GM23338 (cell line): ENCODE measurements at regions not wholly inside any gene's neighbourhood (a gene's known extent, or its start where the extent isn't known, plus 50 kb on each side); places are given as distances from the start of the nearest gene placed in this dataset.

Experiments used
- ATAC-seq: fragments of 200-7000 bp; cut with Tn5 transposase; 3 replicates; pipeline ENCODE4 v1.9.1; 2020
- DNase-seq: peaks from one replicate; pipeline ENCODE4 v3.0.0-alpha.2; 2015; ENCODE audit warnings: low spot score
- H2AFZ ChIP-seq: fragments of 200-600 bp; sonication (generic); 2 replicates; pipeline ENCODE4 v1.8.0; 2016; ENCODE audit warnings: antibody characterized with exemption, mild to moderate bottlenecking, moderate library complexity
- H3F3A ChIP-seq: fragments of 200-600 bp; sonication (generic); replicated peaks from 2 replicates; pipeline ENCODE4 v1.8.0; 2017; ENCODE audit warnings: antibody characterized with exemption, mixed run types, low read depth
- H3K27ac ChIP-seq: fragments of 200-600 bp; sonication (generic); 2 replicates; pipeline ENCODE4 v1.6.1; 2016; ENCODE audit warnings: low read depth
- H3K27me3 ChIP-seq: fragments of 200-600 bp; sonication (generic); 2 replicates; pipeline ENCODE4 v1.8.0; 2016; ENCODE audit warnings: mild to moderate bottlenecking, mixed run types, moderate library complexity; ENCODE audit not compliant: insufficient read depth
- H3K36me3 ChIP-seq: fragments of 200-600 bp; sonication (generic); 2 replicates; pipeline ENCODE4 v1.8.0; 2016; ENCODE audit warnings: mild to moderate bottlenecking; ENCODE audit not compliant: insufficient read depth
- H3K4me1 ChIP-seq: fragments of 200-600 bp; sonication (generic); 2 replicates; pipeline ENCODE4 v1.8.0; 2016; ENCODE audit warnings: mild to moderate bottlenecking, moderate library complexity; ENCODE audit not compliant: insufficient read depth
- H3K4me2 ChIP-seq: fragments of 200-600 bp; sonication (generic); 2 replicates; pipeline ENCODE4 v1.7.1; 2017; ENCODE audit warnings: mixed run types
- H3K4me3 ChIP-seq: fragments of 200-600 bp; sonication (generic); 2 replicates; pipeline ENCODE4 v1.6.1; 2016; ENCODE audit warnings: mixed run types
- H3K79me2 ChIP-seq: fragments of 200-600 bp; sonication (generic); replicated peaks from 2 replicates; pipeline ENCODE4 v1.8.0; 2017; ENCODE audit warnings: mild to moderate bottlenecking; ENCODE audit not compliant: insufficient read depth
- H3K9me2 ChIP-seq: fragments of 200-600 bp; sonication (generic); 2 replicates; pipeline ENCODE4 v1.8.0; 2017; ENCODE audit not compliant: insufficient read depth
- H4K20me1 ChIP-seq: fragments of 200-600 bp; sonication (generic); replicated peaks from 2 replicates; pipeline ENCODE4 v1.8.0; 2017; ENCODE audit warnings: mild to moderate bottlenecking; ENCODE audit not compliant: insufficient read depth
- H3K27ac Mint-ChIP-seq: 2 replicates; pipeline ENCODE4 v1.8.0; 2020; ENCODE audit warnings: inconsistent platforms, mild to moderate bottlenecking, moderate library complexity, mixed read lengths
- H3K27me3 Mint-ChIP-seq: 3 replicates; pipeline ENCODE4 v1.8.0; 2022; ENCODE audit warnings: low read depth, mild to moderate bottlenecking, moderate library complexity, mixed read lengths, inconsistent platforms; ENCODE audit not compliant: insufficient read depth, poor library complexity
- H3K36me3 Mint-ChIP-seq: 3 replicates; pipeline ENCODE4 v1.8.0; 2021; ENCODE audit warnings: low read depth, mild to moderate bottlenecking, inconsistent platforms, moderate library complexity, mixed read lengths
- H3K4me1 Mint-ChIP-seq: 3 replicates; pipeline ENCODE4 v1.8.0; 2020; ENCODE audit warnings: mild to moderate bottlenecking, inconsistent platforms, mixed read lengths
- H3K4me3 Mint-ChIP-seq: 3 replicates; pipeline ENCODE4 v1.8.0; 2021; ENCODE audit warnings: moderate library complexity, mild to moderate bottlenecking, inconsistent platforms, mixed read lengths
- H3K9me3 Mint-ChIP-seq: 3 replicates; pipeline ENCODE4 v1.8.0; 2020; ENCODE audit warnings: moderate library complexity, mild to moderate bottlenecking, inconsistent platforms, mixed read lengths
- CREB1 ChIP-seq: fragments of 250-450 bp; sonication (Bioruptor Pico); IDR thresholded peaks from 2 replicates; pipeline ENCODE4 v1.5.0; 2020; ENCODE audit warnings: low read depth, mild to moderate bottlenecking, moderate library complexity
- CTCF ChIP-seq, 2 experiments: fragments of 200-600 bp in 1 of 2; sonication (generic) in 1 of 2; conservative IDR thresholded peaks; 2 replicates each; pipeline versions ENCODE4 v1.5.1 to v1.6.1; 2016 to 2017; ENCODE audit warnings: antibody characterized with exemption in 2 of 2, low read depth in 2 of 2, mild to moderate bottlenecking in 2 of 2, moderate library complexity in 1 of 2
- EZH2 ChIP-seq: fragments of 200-600 bp; sonication (generic); IDR thresholded peaks from one replicate; pipeline ENCODE4 v1.8.0; 2017; ENCODE audit warnings: antibody characterized with exemption, mild to moderate bottlenecking, low read depth; ENCODE audit not compliant: unreplicated experiment
- EZH2phosphoT487 ChIP-seq: fragments of 200-600 bp; sonication (generic); IDR thresholded peaks from one replicate; pipeline ENCODE4 v1.8.1; 2018; ENCODE audit warnings: antibody characterized with exemption; ENCODE audit not compliant: unreplicated experiment
- JUNB ChIP-seq: IDR thresholded peaks from one replicate; pipeline ENCODE4 v1.6.1; 2016; ENCODE audit warnings: antibody characterized with exemption; ENCODE audit not compliant: unreplicated experiment
- NANOG ChIP-seq: IDR thresholded peaks from 2 replicates; pipeline ENCODE4 v1.6.1; 2016; ENCODE audit warnings: antibody characterized with exemption, borderline replicate concordance
- POLR2AphosphoS5 ChIP-seq: IDR thresholded peaks from 2 replicates; pipeline ENCODE4 v1.6.1; 2016; ENCODE audit warnings: antibody characterized with exemption, low read depth
- STAT1 ChIP-seq: IDR thresholded peaks from one replicate; pipeline ENCODE4 v1.6.1; 2016; ENCODE audit warnings: antibody characterized with exemption; ENCODE audit not compliant: unreplicated experiment
- ZNF114 ChIP-seq: fragments of 250-450 bp; sonication (Bioruptor Pico); IDR thresholded peaks from 2 replicates; pipeline ENCODE4 v1.5.0; 2020; ENCODE audit warnings: mild to moderate bottlenecking, moderate library complexity
- ZNF331 ChIP-seq: fragments of 250-450 bp; sonication (Bioruptor Pico); IDR thresholded peaks from 2 replicates; pipeline ENCODE4 v1.5.0; 2020; ENCODE audit warnings: low read depth, mild to moderate bottlenecking, moderate library complexity
- ZNF462 ChIP-seq: fragments of 250-450 bp; sonication (Bioruptor Pico); IDR thresholded peaks from 2 replicates; pipeline ENCODE4 v1.5.0; 2020; ENCODE audit warnings: mild to moderate bottlenecking, moderate library complexity
- TF ChIP-seq, protein P1 (sequence below): IDR thresholded peaks from 2 replicates; pipeline ENCODE4 v1.6.1; 2016; ENCODE audit warnings: antibody characterized with exemption
- TF ChIP-seq, protein P2 (sequence below): IDR thresholded peaks from one replicate; pipeline ENCODE4 v1.6.1; 2018; ENCODE audit warnings: antibody characterized with exemption; ENCODE audit not compliant: unreplicated experiment

- no peaks in the 10 kb centered on the region for H3K36me3 ChIP-seq
- no peaks in the 10 kb centered on the region for H3K27me3 Mint-ChIP-seq
- H3K36me3 Mint-ChIP-seq: no peaks in the 10 kb centered on the region
- H3K4me3 Mint-ChIP-seq: no peak overlapping the region
- no peak overlapping the region for H3K27ac Mint-ChIP-seq
- peaks cover 3% of the 10 kb centered on the region; the same call in 1 of the 2 replicates for H3K4me1 ChIP-seq
- H3K9me2 ChIP-seq: no peaks in the 10 kb centered on the region
- H3K27ac ChIP-seq: no peak overlapping the region
- peaks cover 16% of the 10 kb centered on the region; the same call in 2 of the 3 replicates for H3K4me1 Mint-ChIP-seq
- no peaks in the 10 kb centered on the region for H3F3A ChIP-seq
- H4K20me1 ChIP-seq: no peaks in the 10 kb centered on the region
- H3K27me3 ChIP-seq: no peaks in the 10 kb centered on the region
- DNase-seq (no peak), ATAC-seq (no peak)
- H3K4me3 ChIP-seq: no peak overlapping the region
- TF ChIP-seq NANOG: no peak
- TF ChIP-seq EZH2: no peak
- no peak for TF ChIP-seq ZNF462 (CRISPR knock-in tag)
- TF ChIP-seq STAT1: no peak
- TF ChIP-seq CREB1 (CRISPR knock-in tag): no peak
- TF ChIP-seq POLR2AphosphoS5: no peak
- TF ChIP-seq, protein P1, sequence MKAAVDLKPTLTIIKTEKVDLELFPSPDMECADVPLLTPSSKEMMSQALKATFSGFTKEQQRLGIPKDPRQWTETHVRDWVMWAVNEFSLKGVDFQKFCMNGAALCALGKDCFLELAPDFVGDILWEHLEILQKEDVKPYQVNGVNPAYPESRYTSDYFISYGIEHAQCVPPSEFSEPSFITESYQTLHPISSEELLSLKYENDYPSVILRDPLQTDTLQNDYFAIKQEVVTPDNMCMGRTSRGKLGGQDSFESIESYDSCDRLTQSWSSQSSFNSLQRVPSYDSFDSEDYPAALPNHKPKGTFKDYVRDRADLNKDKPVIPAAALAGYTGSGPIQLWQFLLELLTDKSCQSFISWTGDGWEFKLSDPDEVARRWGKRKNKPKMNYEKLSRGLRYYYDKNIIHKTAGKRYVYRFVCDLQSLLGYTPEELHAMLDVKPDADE: no peak
- no peak for TF ChIP-seq EZH2phosphoT487
- no peak for TF ChIP-seq ZNF114 (CRISPR knock-in tag)
- no peak for TF ChIP-seq JUNB
- TF ChIP-seq, protein P2, sequence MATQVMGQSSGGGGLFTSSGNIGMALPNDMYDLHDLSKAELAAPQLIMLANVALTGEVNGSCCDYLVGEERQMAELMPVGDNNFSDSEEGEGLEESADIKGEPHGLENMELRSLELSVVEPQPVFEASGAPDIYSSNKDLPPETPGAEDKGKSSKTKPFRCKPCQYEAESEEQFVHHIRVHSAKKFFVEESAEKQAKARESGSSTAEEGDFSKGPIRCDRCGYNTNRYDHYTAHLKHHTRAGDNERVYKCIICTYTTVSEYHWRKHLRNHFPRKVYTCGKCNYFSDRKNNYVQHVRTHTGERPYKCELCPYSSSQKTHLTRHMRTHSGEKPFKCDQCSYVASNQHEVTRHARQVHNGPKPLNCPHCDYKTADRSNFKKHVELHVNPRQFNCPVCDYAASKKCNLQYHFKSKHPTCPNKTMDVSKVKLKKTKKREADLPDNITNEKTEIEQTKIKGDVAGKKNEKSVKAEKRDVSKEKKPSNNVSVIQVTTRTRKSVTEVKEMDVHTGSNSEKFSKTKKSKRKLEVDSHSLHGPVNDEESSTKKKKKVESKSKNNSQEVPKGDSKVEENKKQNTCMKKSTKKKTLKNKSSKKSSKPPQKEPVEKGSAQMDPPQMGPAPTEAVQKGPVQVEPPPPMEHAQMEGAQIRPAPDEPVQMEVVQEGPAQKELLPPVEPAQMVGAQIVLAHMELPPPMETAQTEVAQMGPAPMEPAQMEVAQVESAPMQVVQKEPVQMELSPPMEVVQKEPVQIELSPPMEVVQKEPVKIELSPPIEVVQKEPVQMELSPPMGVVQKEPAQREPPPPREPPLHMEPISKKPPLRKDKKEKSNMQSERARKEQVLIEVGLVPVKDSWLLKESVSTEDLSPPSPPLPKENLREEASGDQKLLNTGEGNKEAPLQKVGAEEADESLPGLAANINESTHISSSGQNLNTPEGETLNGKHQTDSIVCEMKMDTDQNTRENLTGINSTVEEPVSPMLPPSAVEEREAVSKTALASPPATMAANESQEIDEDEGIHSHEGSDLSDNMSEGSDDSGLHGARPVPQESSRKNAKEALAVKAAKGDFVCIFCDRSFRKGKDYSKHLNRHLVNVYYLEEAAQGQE: no peak
- no peak for TF ChIP-seq ZNF331 (CRISPR knock-in tag)
- TF ChIP-seq CTCF (conservative IDR thresholded peaks at IDR 0.05; ENCODE audit: low read depth in 2 of 2): no peak
- H3K4me2 ChIP-seq: no peak overlapping the region
- H3K9me3 Mint-ChIP-seq: no peaks in the 10 kb centered on the region
- no peaks in the 10 kb centered on the region for H3K79me2 ChIP-seq
- no peak overlapping the region for H2AFZ ChIP-seq
Measured at GRCh38 chr18:26772691-26773090, 92.8 kb downstream of the AQP4 start.
